ENCODE measurements at regions not wholly inside any gene's neighbourhood (a gene's known extent, or its start where the extent isn't known, plus 50 kb on each side); places are given as distances from the start of the nearest gene placed in this dataset.

DNA sequence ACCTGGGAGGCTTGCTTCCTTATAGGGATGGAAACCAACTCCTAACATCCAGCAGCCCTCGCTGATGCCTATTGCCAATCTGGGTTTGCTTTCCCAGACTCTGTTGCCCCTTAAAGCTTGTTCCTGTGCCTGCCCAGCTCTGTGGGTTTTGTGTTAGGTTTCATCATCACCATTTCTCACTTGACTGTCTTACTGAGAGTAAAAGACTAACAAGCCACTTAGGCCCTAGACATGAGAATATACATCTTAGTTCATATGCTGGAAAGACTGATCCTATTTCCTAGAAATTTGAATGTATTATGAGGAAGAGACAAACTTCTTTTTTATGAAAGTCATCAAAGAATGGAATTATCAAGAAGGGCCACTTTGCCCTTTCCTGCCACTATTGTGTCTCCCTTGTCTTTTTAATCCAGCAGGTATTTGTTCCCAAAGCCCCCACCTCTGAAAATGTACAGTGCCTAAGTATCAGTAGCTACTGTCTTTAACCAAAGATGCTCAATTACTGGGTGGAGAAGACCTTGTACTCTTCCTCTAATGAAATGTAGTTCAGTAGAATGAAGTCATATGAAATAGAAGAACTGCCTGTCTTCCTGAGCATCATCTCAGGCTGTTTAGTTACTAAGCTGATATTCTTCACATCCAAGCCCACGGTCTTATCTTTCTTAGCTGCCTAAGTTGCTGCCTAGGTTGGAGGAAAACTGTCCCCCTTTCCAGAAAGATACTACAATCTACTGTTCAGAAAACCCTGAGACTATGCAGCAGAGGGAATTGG, 59.8 kb upstream of the ZPLD1 start:
- Histone ChIP-seq H4K20me1 (ENCODE audit: insufficient read depth, low read length) (no peaks in the 10 kb centered on the region), H3K4me1 (ENCODE audit: insufficient read depth, low read length) (no peaks in the 10 kb centered on the region), H3K4me2 (ENCODE audit: low read depth, low read length) (no peak overlapping the region), H2AFZ (ENCODE audit: low read length) (no peak overlapping the region), H3K36me3 (replicated peaks in 1 of 2; ENCODE audit: control insufficient read depth in 1 of 2, insufficient read depth in 2 of 2, low read length in 2 of 2) (no peaks in the 10 kb centered on the region), H3K9me3 (ENCODE audit: low read length) (no peaks in the 10 kb centered on the region), H3K9ac (ENCODE audit: insufficient read depth, low read depth, low read length) (no peak overlapping the region), H3K27ac (ENCODE audit: extremely low read length, insufficient read depth, low read length) (no peak overlapping the region), H3K79me2 (ENCODE audit: insufficient read depth, low read length) (no peaks in the 10 kb centered on the region), H3K4me3 (replicated peaks in 1 of 3; ENCODE audit: insufficient read depth in 1 of 3, low read depth in 2 of 3, low read length in 3 of 3) (no peak overlapping the region), H3K27me3 (ENCODE audit: control insufficient read depth in 1 of 2, insufficient read depth in 2 of 2, low read length in 2 of 2) (no peaks in the 10 kb centered on the region)
- ATAC-seq = no peak; the same call in 2 of the 3 replicates
- 7% methylated on average over 2 of the region's 2 CpGs for WGBS (ENCODE audit: low lambda C conversion rate)
- ChIA-PET CTCF (ENCODE audit: low intra/inter-chr PET ratio, low total read pairs) (no interaction called here), POLR2A (no interaction called here)
- FAIRE-seq = no peak
- DNase-seq (ENCODE audit: low spot score) = no peak
- BruUV-seq (replicated peaks) = no TSS peak
- in situ Hi-C loops (cut with HindIII; ENCODE audit: extremely low pct_ligation_motif_present, low pct_unique_long_range_greater_than_20kb) = no loop called here
- intact Hi-C loops (cut with micrococcal nuclease; ENCODE audit: unreplicated experiment) = no loop called here
- no peak for TF ChIP-seq KDM6A (CRISPR knock-in tag; IDR thresholded peaks at IDR 0.05; ENCODE audit: low read depth)
- no peak for TF ChIP-seq ZNF318 (CRISPR knock-in tag; IDR thresholded peaks at IDR 0.05)
- TF ChIP-seq ZBTB37 (CRISPR knock-in tag; IDR thresholded peaks at IDR 0.05) = no peak
- TF ChIP-seq ZNF20 (CRISPR knock-in tag; IDR thresholded peaks at IDR 0.05) = no peak
- no peak for TF ChIP-seq KMT2B (CRISPR knock-in tag; IDR thresholded peaks at IDR 0.05)
- TF ChIP-seq, protein P1, sequence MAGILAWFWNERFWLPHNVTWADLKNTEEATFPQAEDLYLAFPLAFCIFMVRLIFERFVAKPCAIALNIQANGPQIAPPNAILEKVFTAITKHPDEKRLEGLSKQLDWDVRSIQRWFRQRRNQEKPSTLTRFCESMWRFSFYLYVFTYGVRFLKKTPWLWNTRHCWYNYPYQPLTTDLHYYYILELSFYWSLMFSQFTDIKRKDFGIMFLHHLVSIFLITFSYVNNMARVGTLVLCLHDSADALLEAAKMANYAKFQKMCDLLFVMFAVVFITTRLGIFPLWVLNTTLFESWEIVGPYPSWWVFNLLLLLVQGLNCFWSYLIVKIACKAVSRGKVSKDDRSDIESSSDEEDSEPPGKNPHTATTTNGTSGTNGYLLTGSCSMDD (CRISPR knock-in tag; IDR thresholded peaks at IDR 0.05) = no peak
- TF ChIP-seq ZNF790 (CRISPR knock-in tag; IDR thresholded peaks at IDR 0.05; ENCODE audit: borderline replicate concordance) = no peak
- no peak for TF ChIP-seq KDM5B (CRISPR knock-in tag; IDR thresholded peaks at IDR 0.05; ENCODE audit: borderline replicate concordance)
- TF ChIP-seq SKIL (CRISPR knock-in tag; IDR thresholded peaks at IDR 0.05; ENCODE audit: borderline replicate concordance) = no peak
- no peak for TF ChIP-seq NR2C2 (CRISPR knock-in tag; IDR thresholded peaks at IDR 0.05; ENCODE audit: borderline replicate concordance)
